Activated T-helper 1 cell treated with anti-CD3 and anti-CD28 coated beads, Interleukin-12 subunit alpha, Interleukin-12 subunit beta, Interleukin-2, Interleukin-4 antibody, amounts not matched to agents 30 ng/mL and 10 ng/mL and 1 ng/mL, durations not matched to agents 14 hours and 24 hours and 36 hours (primary cell): ENCODE measurements at regions not wholly inside any gene's neighbourhood (a gene's known extent, or its start where the extent isn't known, plus 50 kb on each side); places are given as distances from the start of the nearest gene placed in this dataset.
"Not testable (repeated sequence)": the region's sequence is repeated elsewhere in the genome, so short reads cannot be mapped to it uniquely, and the experiment has no call there.

Source experiments
- DNase-seq: peaks from one replicate; pipeline ENCODE4 v3.0.0; 2021; ENCODE audit warnings: low spot score
- H3K27ac Mint-ChIP-seq: one replicate; pipeline ENCODE4 v1.8.0; 2021; ENCODE audit warnings: mild to moderate bottlenecking, mixed read lengths
- H3K27me3 Mint-ChIP-seq: one replicate; pipeline ENCODE4 v1.8.0; 2022; ENCODE audit warnings: mild to moderate bottlenecking, moderate library complexity, mixed read lengths; ENCODE audit not compliant: insufficient read depth
- H3K36me3 Mint-ChIP-seq: one replicate; pipeline ENCODE4 v1.8.0; 2021; ENCODE audit warnings: low read depth, mixed read lengths
- H3K4me1 Mint-ChIP-seq: one replicate; pipeline ENCODE4 v1.8.0; 2021; ENCODE audit warnings: low read depth, mixed read lengths
- H3K4me3 Mint-ChIP-seq: one replicate; pipeline ENCODE4 v1.8.0; 2021; ENCODE audit warnings: mild to moderate bottlenecking, moderate library complexity, mixed read lengths
- H3K9me3 Mint-ChIP-seq: one replicate; pipeline ENCODE4 v1.8.0; 2021; ENCODE audit warnings: mixed read lengths
- intact Hi-C: fragments of 100-400 bp; cut with micrococcal nuclease; formaldehyde crosslinking; loops from one replicate; pipeline ENCODE4 v1.15.1; 2024

- Mint-ChIP-seq H3K4me3 (no peak overlapping the region), H3K27ac (no peak overlapping the region), H3K36me3 (no peaks in the 10 kb centered on the region), H3K4me1 (no peaks in the 10 kb centered on the region), H3K27me3 (peaks cover 9% of the 10 kb centered on the region), H3K9me3 (no peaks in the 10 kb centered on the region)
- no peak for DNase-seq
- intact Hi-C loops: no loop called here
Observed at GRCh38 chr5:159799701-159800100, 116.6 kb upstream of the ADRA1B start.

- intact Hi-C loops: no loop called here
- Mint-ChIP-seq H3K4me1 (no peaks in the 10 kb centered on the region), H3K36me3 (no peaks in the 10 kb centered on the region), H3K27me3 (peaks cover 12% of the 10 kb centered on the region), H3K27ac (no peak overlapping the region), H3K4me3 (no peak overlapping the region), H3K9me3 (no peaks in the 10 kb centered on the region)
- DNase-seq: no peak
Observed at GRCh38 chr5:159800131-159800840, 116.0 kb upstream of the ADRA1B start.

- Mint-ChIP-seq H3K27ac (no peak overlapping the region), H3K4me3 (no peak overlapping the region), H3K36me3 (no peaks in the 10 kb centered on the region), H3K9me3 (peaks cover under 1% of the 10 kb centered on the region), H3K27me3 (peaks cover 13% of the 10 kb centered on the region), H3K4me1 (no peaks in the 10 kb centered on the region)
- DNase-seq: no peak
- intact Hi-C loops: no loop called here
Observed at GRCh38 chr5:159801303-159801702, 115.0 kb upstream of the ADRA1B start.

- H3K4me1 Mint-ChIP-seq: no peaks in the 10 kb centered on the region
- H3K4me3 Mint-ChIP-seq: no peak overlapping the region
- intact Hi-C loops: no loop called here
- no peak overlapping the region for H3K27ac Mint-ChIP-seq
- H3K27me3 Mint-ChIP-seq: peaks cover 18% of the 10 kb centered on the region
- DNase-seq: no peak
- H3K36me3 Mint-ChIP-seq: no peaks in the 10 kb centered on the region
- H3K9me3 Mint-ChIP-seq: peaks cover 5% of the 10 kb centered on the region
Observed at GRCh38 chr5:159802661-159803060, 113.6 kb upstream of the ADRA1B start.

GRCh38 chr5:159804121-159804520 lies 112.2 kb upstream of the ADRA1B start:
- Mint-ChIP-seq H3K27ac (no peak overlapping the region), H3K9me3 (peaks cover 5% of the 10 kb centered on the region), H3K4me1 (no peaks in the 10 kb centered on the region), H3K27me3 (peaks cover 18% of the 10 kb centered on the region), H3K4me3 (no peak overlapping the region), H3K36me3 (no peaks in the 10 kb centered on the region)
- intact Hi-C loops: no loop called here
- no peak for DNase-seq

- Mint-ChIP-seq H3K9me3 (peaks cover 5% of the 10 kb centered on the region), H3K27me3 (peaks cover 18% of the 10 kb centered on the region), H3K4me1 (no peaks in the 10 kb centered on the region), H3K4me3 (no peak overlapping the region), H3K36me3 (no peaks in the 10 kb centered on the region), H3K27ac (no peak overlapping the region)
- intact Hi-C loops: no loop called here
- DNase-seq: no peak
Observed at GRCh38 chr5:159805021-159805420, 111.3 kb upstream of the ADRA1B start.

GRCh38 chr5:159807135-159807534 lies 109.1 kb upstream of the ADRA1B start:
- H3K9me3 Mint-ChIP-seq, DNase-seq, H3K27ac Mint-ChIP-seq, H3K4me1 Mint-ChIP-seq, H3K36me3 Mint-ChIP-seq, intact Hi-C loops, H3K4me3 Mint-ChIP-seq: not testable (repeated sequence)
- peaks cover 18% of the 10 kb centered on the region for H3K27me3 Mint-ChIP-seq

GRCh38 chr5:159807586-159807985 lies 108.7 kb upstream of the ADRA1B start:
- Mint-ChIP-seq H3K27me3 (peaks cover 14% of the 10 kb centered on the region), H3K9me3 (peaks cover 9% of the 10 kb centered on the region), H3K27ac (no peak overlapping the region), H3K4me1 (no peaks in the 10 kb centered on the region), H3K4me3 (no peak overlapping the region), H3K36me3 (no peaks in the 10 kb centered on the region)
- no peak for DNase-seq
- intact Hi-C loops: no loop called here

GRCh38 chr5:159811712-159812111 lies 104.6 kb upstream of the ADRA1B start:
- Mint-ChIP-seq H3K27me3 (peaks cover 4% of the 10 kb centered on the region), H3K27ac (no peak overlapping the region)
- DNase-seq: no peak

GRCh38 chr5:159812759-159813158 lies 103.5 kb upstream of the ADRA1B start:
- H3K27ac Mint-ChIP-seq, H3K36me3 Mint-ChIP-seq, H3K4me3 Mint-ChIP-seq, H3K4me1 Mint-ChIP-seq, H3K27me3 Mint-ChIP-seq, DNase-seq, intact Hi-C loops, H3K9me3 Mint-ChIP-seq: not testable (repeated sequence)

More at GRCh38 chr5:159811712-159812111, 104.6 kb upstream of the ADRA1B start:
- Mint-ChIP-seq H3K4me3 (no peak overlapping the region), H3K36me3 (no peaks in the 10 kb centered on the region), H3K4me1 (no peaks in the 10 kb centered on the region), H3K9me3 (peaks cover 8% of the 10 kb centered on the region)
- intact Hi-C loops: no loop called here

- no peaks in the 10 kb centered on the region for H3K36me3 Mint-ChIP-seq
- no peak for DNase-seq
- H3K4me1 Mint-ChIP-seq: no peaks in the 10 kb centered on the region
- H3K4me3 Mint-ChIP-seq: no peak overlapping the region
- peaks cover 7% of the 10 kb centered on the region for H3K9me3 Mint-ChIP-seq
- H3K27me3 Mint-ChIP-seq: peaks cover 3% of the 10 kb centered on the region
- no peak overlapping the region for H3K27ac Mint-ChIP-seq
- intact Hi-C loops: no loop called here
Observed at GRCh38 chr5:159814222-159814621, 102.1 kb upstream of the ADRA1B start.

- Mint-ChIP-seq H3K9me3 (peaks cover 7% of the 10 kb centered on the region), H3K27ac (no peak overlapping the region), H3K4me1 (no peaks in the 10 kb centered on the region), H3K4me3 (no peak overlapping the region), H3K36me3 (no peaks in the 10 kb centered on the region), H3K27me3 (peaks cover 3% of the 10 kb centered on the region)
- no peak for DNase-seq
- intact Hi-C loops: no loop called here
Observed at GRCh38 chr5:159814805-159815585, 101.3 kb upstream of the ADRA1B start.

GRCh38 chr5:159817262-159818029 lies 98.8 kb upstream of the ADRA1B start:
- Mint-ChIP-seq H3K4me3 (no peak overlapping the region), H3K27ac (no peak overlapping the region), H3K9me3 (peaks cover 3% of the 10 kb centered on the region), H3K27me3 (peaks cover 6% of the 10 kb centered on the region), H3K36me3 (no peaks in the 10 kb centered on the region), H3K4me1 (no peaks in the 10 kb centered on the region)
- intact Hi-C loops: no loop called here
- DNase-seq: no peak
